Activated CD8-positive, alpha-beta memory T cell treated with anti-CD3 and anti-CD28 coated beads for 1 hour (primary cell): ENCODE measurements at regions not wholly inside any gene's neighbourhood (a gene's known extent, or its start where the extent isn't known, plus 50 kb on each side); places are given as distances from the start of the nearest gene placed in this dataset.

ENCODE experiments used
- DNase-seq, 2 donors: peaks; one replicate each; pipeline ENCODE4 v3.0.0-alpha.2; 2020; ENCODE audit warnings: low read depth in 1 of 2; ENCODE audit errors: extremely low read depth in 1 of 2

GRCh38 chr18:22355598-22355997 lies 62.1 kb downstream of the CTAGE1 start:
- no peak for DNase-seq

DNA sequence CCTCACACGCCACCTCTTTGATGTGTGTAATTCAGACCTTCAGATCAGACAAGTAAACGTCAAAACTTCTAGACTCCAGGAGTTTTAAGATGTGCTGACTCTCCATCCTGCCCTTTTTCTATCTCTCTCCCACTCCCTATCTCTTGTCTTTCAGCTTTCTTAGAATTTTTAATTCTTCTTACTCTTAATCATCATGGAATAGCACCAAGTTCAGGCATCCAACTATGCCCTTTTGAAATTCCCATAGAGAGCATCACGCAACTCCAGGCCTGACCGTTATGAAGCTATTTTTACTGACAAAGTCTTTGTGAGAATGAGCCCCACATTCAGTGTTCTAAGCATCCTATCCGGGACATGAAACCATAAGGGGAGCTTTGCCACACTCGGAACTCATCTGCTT lies 62.6 kb downstream of the CTAGE1 start:
- DNase-seq: no peak

DNA sequence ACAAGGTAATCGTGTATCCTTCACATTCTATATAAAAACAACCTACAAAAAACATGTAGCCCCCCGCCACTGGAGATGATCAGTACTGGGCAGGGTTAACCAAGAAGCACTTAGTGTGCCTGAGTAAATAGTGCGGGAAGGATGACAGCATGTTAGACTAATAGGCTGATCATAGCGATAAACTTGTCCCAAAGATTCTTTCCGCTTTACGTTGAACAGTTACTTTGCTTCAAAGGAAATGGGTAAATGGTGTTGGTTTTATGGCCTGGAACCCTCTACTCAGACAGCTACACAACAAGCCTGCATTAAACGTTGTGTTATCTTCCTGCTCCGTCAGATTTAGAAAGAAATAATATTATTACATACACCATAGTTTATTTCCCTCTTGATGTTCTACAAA lies 67.7 kb downstream of the CTAGE1 start:
- no peak for DNase-seq

DNA sequence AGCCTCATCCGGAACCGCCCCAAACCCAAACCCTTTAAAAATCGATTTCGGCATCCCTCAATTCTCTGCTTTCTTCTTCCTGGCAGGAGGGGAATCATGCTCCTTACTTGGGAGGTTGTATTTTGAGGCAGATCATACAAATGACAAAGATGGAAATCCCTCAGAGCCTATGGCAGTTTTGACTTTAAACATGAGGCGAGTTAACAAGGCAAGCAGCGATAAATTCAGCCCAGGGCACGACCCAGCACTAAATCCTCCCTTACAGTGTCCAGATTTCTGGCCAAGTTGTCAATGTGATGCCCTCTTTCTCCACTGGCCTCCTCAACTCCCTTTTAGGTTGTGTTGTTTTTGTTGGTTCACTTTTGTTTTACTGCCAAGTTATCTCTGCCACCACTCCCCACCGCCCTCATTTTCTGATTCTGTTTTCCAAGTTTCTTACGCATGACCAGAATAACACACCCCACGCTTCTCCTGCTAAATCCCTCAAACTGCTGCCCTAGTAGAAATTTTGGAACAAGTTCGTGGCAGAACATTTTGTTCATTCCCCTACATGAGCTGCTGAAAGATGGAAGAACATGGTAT lies 68.3 kb downstream of the CTAGE1 start:
- DNase-seq: no peak

- no peak for DNase-seq
Observed at GRCh38 chr18:22348521-22349316, 69.0 kb downstream of the CTAGE1 start.

DNA sequence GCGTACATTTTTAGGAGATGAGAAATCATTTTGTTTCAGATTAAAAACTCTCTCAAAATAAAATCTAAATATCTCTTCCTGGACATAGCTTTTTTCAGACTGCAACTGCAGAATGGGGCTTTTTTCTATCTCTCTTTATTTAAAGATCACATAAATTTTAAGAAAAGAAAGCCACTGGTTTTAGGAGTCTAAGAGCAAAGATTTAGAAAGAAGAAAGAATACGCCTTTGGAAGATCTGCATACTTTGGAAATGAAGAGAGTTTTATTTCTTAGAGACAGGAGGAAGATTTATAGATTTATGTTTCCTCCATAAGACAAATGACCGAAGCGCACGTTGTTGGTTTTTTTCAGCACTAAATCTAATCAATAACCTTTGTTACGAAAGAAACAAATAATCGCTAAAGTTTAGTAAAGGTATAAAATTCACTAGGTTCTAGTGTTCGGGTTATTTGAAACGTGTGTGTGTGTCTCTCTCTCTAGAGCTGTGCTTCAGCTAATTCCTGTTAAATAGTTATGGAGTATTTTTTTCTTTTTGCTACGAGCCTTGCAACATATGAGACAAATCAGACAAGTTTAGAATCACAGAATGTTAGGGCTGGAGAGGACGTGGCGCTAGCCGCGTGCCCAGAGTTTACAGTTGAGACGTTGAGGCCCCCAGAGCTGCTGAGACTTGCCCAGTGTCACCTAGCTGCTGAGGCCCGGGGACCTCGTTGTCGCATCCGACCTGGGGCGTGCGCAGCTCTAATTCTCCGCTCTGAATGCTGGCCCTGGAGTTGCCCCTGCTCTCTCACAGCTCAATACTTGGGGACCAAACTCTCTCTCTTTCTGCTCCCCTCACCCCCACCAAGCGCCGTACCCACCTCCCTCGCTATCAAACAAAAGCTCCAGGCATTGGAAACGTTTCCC lies 69.9 kb downstream of the CTAGE1 start:
- no peak for DNase-seq

DNA sequence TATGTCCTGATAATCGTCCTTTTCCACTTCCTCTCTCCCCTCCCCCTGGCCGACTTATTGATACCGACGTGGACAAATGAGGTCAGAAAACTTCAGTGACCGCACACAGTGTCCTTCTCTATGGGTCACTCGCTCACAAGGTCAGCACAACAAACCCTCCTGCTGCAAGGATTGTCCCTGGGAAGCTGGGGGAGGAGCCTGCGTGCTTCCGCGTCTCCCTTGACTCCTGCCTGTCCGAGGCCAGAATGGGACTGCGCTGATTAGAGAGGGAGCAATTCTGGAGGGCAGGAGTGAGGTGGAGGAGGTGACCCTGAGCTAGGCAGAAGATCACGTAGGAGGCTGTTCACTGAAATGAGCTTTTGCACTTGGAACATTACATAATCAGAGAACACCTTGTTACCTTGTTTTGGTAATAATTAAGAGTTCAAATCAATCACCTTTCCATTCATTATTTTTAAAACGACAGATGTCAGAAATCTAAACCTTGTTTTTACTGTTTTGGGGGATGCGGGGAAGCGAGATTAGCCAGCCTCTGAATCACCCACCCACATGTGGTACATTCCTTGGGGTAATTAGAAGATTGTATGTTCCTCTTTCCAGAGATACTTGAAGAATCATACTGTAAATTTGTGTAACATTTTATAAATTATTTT lies 70.6 kb downstream of the CTAGE1 start:
- DNase-seq: no peak

GRCh38 chr18:22346401-22346952 lies 71.2 kb downstream of the CTAGE1 start:
- DNase-seq: no peak

GRCh38 chr18:22345718-22346117 lies 72.0 kb downstream of the CTAGE1 start:
- no peak for DNase-seq

DNA sequence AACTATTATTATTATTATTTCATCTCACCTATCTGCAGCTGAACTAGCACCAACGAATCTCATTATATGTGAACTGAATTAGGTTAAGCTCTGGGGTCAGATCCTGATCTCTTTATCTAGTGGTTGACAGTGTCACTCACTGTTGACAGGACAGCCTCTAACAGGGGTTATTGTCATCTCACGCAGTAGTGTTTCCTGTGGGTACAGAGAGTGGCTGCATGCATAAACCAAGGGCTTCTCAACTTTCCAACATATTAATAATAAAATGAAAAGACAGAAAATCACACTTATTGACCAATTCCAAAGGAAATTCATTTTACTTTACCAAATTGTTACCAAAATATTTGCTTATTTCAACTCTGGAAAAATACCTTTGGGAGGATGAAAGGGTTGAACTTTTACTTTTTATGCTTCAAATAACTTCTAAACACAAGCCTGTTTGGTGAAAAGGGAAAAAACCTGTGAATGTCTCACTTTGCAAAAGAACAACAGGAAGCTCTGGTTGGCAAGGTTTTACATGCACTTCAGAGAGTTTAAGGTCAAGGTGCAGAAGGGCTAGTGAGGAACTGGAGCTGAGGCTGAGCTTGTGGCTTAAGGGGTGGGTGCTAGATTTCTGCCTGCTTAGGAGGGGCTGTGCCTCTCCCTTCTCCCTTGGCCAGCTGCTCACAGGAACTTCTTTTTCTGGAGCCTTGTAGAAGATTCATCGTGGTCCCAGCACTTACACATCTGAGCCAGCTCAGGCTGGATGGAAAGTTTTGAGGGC lies 72.6 kb downstream of the CTAGE1 start:
- DNase-seq: no peak

DNA sequence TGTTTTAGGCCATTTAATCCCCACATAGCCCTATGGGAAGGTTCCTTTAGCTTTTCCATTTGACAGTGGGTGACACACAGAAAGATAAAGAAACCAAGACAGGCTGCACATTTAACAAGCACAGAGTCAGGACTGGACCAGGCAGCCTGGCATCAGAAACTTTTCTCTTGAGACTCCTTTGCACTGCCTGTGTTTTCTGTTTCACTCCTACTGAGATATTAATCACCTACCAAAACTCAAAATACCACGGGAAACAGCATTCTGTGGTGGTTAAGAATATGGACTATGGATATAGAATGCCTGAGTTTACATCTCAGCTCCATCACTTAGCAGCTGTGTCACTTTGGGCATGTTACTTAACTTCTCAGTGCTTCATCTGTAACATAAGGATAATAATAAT lies 73.3 kb downstream of the CTAGE1 start:
- DNase-seq: no peak

- DNase-seq: no peak
Observed at GRCh38 chr18:22343613-22344012, 74.1 kb downstream of the CTAGE1 start.

DNA sequence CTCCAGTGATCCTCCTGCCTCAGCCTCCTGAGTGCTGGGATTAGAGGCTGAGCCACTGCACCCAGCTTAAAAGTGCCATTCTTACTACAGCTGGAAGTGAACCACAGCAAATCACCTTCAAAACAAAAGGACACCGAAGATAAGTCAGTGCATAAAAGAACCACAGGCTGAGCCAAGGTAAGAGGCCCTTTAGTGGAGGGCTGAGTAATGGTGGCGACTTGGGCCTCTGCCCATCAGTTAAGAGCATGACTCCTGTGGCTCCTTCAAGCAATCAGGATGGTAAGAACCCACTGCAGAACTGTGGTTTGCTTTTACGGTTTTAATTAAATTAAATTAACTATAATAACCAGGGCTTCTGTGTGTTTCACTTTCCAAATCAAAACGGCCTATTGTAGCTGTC lies 75.1 kb downstream of the CTAGE1 start:
- DNase-seq: no peak

DNA sequence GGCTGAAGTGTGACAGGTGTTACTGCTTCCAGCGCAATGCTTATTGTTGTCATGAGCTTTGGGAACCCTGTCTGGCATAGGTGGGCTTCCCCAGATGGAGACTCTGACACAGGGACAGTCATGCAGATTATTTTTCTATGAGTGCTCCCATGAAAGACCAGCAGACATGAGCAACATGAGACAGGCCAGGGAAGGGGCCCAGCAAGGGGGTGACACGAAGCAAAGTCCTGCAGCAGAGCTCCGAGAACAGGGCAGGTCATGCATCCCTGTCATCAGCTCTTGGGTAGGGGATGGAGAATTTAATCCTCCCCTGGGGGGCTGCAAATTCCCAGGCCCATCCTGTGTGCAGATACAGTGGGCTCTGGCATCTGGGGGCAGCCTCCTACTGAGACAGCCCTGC lies 77.4 kb downstream of the CTAGE1 start:
- no peak for DNase-seq

DNA sequence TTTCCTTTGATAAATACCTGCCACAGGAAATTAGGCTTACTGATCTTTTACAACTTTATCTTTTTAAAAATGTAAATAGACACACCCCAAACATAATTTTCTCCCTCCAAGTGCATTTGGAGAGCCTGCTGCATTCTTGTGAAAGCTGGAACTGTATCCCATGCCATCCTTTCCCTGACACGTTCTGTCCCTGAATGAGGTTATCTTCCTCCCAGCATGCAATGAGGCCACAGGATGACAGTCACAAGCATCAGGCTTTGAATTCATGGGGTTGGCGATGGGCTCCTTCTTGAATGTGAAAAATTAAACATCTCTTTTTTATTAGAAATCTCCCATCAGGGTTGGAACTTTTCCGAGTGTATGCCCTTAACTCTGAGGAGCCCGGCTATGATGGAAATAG lies 77.8 kb downstream of the CTAGE1 start:
- DNase-seq: no peak

DNA sequence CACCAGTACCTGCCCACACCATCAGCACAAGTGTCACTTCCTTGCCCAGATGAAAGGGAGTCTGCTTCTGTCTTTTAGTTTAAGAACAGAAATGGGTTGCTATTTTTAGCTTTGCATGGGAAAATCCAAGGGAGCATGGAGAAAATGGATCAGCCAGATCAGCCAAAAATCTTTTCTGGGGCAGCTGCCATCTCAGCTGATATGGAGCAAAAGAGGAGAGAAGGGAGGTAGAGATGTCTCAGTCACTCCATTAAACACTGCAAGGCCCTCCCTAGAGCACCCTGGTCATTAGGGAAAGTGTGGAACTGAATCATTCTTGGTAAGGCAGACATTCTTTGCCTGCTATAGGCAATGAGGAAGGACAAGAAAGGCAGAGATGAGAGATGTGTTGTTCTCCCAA lies 79.9 kb downstream of the CTAGE1 start:
- DNase-seq: no peak

- DNase-seq: no peak
Observed at GRCh38 chr18:22337306-22337705, 80.4 kb downstream of the CTAGE1 start.

GRCh38 chr18:22336406-22336805 lies 81.3 kb downstream of the CTAGE1 start:
- no peak for DNase-seq

DNA sequence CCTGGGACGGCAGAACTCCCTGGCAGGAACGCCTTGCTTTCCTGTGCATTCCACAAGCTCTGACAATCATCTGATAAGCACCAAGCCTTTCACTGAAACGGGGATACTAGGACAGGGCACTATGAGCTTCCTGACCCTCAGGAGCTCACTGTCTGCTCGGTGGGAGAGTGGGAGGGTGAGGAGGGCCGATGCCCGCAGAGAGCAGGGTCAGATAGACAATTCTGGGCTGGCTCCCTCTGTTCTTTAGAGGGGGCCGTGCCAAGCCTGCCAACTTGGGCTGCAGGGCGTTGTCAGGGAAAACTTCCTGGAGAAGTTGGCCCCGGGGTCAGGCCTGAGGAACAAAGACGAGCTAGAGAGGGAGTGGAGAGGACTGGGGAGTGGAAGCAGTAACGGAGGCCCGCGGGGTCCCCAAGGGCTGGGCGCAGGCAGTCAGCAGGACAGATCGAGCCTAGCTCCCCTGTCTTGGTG lies 82.0 kb downstream of the CTAGE1 start:
- no peak for DNase-seq

DNA sequence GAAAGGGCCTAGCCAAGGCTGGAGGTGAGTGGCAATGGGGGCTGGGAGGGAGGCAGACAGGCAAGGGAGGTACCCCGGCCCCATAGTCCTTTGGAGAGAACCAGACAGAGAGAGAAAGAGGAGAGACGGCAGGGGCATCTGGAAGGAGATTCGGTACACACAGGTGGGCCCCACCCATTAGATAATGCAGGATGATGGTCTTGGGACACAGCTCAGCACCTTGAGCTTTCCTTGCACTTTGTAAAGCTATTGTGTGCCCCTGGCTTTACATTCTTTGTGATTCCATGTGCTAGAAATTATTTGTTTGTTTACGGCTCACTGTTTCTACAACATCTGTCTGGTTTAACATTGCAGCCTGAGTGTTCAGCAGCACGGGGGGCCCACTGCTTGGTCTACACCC lies 83.1 kb downstream of the CTAGE1 start:
- no peak for DNase-seq
